Astrocyte (in vitro differentiated cells and primary cell): ENCODE measurements at regions not wholly inside any gene's neighbourhood (a gene's known extent, or its start where the extent isn't known, plus 50 kb on each side); places are given as distances from the start of the nearest gene placed in this dataset.

Experiments
- EZH2 ChIP-seq: IDR thresholded peaks from 2 replicates; pipeline ENCODE4 v1.6.1; 2012; ENCODE audit warnings: mild to moderate bottlenecking, low read length, inconsistent platforms; ENCODE audit not compliant: insufficient read depth
- TF ChIP-seq, protein P1 (sequence below): IDR thresholded peaks from 2 replicates; pipeline ENCODE4 v1.5.1; 2011; ENCODE audit warnings: low read depth, mild to moderate bottlenecking, inconsistent platforms, low read length, moderate library complexity; ENCODE audit not compliant: insufficient read depth

DNA sequence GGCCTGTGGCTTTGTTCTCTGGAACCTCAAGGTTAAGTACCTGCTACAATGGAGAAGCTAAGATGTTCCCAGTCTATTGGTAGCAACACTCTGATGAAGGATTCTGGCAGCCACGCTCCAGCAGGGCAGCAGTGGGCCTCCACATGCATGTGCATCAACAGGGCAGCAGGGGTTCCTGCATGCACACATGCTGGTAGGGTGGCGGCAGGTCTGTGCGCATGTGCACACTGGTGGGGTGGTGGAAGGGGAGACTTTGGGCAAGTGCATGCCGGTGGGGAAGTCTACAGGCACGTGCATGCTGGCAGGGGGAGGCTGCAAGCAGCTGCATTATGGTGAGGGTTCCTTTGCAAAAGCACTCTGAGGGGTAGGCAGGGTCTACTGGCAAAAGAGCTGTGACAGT, 160.7 kb downstream of the NKX6-1 start:
- TF ChIP-seq, protein P1, sequence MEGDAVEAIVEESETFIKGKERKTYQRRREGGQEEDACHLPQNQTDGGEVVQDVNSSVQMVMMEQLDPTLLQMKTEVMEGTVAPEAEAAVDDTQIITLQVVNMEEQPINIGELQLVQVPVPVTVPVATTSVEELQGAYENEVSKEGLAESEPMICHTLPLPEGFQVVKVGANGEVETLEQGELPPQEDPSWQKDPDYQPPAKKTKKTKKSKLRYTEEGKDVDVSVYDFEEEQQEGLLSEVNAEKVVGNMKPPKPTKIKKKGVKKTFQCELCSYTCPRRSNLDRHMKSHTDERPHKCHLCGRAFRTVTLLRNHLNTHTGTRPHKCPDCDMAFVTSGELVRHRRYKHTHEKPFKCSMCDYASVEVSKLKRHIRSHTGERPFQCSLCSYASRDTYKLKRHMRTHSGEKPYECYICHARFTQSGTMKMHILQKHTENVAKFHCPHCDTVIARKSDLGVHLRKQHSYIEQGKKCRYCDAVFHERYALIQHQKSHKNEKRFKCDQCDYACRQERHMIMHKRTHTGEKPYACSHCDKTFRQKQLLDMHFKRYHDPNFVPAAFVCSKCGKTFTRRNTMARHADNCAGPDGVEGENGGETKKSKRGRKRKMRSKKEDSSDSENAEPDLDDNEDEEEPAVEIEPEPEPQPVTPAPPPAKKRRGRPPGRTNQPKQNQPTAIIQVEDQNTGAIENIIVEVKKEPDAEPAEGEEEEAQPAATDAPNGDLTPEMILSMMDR, result no peak
- no peak for TF ChIP-seq EZH2
